Body of pancreas (tissue), 4 donors: ENCODE measurements at regions not wholly inside any gene's neighbourhood (a gene's known extent, or its start where the extent isn't known, plus 50 kb on each side); places are given as distances from the start of the nearest gene placed in this dataset.

ENCODE experiments used
- POLR2A ChIP-seq, 3 donors: fragments of 450-650 bp; IDR thresholded peaks; one replicate each; pipeline ENCODE4 v1.6.1; 2016; ENCODE audit warnings: antibody characterized with exemption in 3 of 3, mild to moderate bottlenecking in 2 of 3
- TF ChIP-seq, protein P1 (sequence below), 7 experiments: fragments of 450-650 bp in 4 of 7; fragments of 200-600 bp in 3 of 7; sonication (generic) in 3 of 7; IDR thresholded peaks; one replicate each; pipeline ENCODE4 v1.5.1; 2016 to 2019; ENCODE audit warnings: antibody characterized with exemption in 7 of 7

DNA sequence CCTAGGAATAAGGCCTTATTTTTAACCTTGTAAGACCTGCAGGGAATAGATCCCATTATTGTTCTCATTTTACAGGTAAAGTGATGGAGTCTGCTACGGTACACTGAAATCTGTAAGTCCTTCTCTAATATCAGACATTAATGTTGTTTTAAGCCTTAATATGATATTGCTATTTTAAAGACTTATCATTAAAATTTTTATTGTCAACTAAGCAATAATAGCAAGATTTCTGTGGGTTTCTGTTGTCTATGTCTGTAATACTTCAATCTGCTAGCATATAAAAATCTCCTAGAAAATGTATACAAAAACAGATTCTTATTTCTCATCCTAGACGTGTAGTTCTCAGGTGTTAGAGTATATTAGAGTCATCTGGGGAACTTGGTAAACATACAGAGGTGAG is 317.5 kb upstream of the TENM4 start:
- TF ChIP-seq, protein P1, sequence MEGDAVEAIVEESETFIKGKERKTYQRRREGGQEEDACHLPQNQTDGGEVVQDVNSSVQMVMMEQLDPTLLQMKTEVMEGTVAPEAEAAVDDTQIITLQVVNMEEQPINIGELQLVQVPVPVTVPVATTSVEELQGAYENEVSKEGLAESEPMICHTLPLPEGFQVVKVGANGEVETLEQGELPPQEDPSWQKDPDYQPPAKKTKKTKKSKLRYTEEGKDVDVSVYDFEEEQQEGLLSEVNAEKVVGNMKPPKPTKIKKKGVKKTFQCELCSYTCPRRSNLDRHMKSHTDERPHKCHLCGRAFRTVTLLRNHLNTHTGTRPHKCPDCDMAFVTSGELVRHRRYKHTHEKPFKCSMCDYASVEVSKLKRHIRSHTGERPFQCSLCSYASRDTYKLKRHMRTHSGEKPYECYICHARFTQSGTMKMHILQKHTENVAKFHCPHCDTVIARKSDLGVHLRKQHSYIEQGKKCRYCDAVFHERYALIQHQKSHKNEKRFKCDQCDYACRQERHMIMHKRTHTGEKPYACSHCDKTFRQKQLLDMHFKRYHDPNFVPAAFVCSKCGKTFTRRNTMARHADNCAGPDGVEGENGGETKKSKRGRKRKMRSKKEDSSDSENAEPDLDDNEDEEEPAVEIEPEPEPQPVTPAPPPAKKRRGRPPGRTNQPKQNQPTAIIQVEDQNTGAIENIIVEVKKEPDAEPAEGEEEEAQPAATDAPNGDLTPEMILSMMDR (IDR thresholded peaks at IDR 0.05): no peak
- TF ChIP-seq POLR2A (IDR thresholded peaks at IDR 0.05): no peak
